ENCODE measurements at regions not wholly inside any gene's neighbourhood (a gene's known extent, or its start where the extent isn't known, plus 50 kb on each side); places are given as distances from the start of the nearest gene placed in this dataset.

DNA sequence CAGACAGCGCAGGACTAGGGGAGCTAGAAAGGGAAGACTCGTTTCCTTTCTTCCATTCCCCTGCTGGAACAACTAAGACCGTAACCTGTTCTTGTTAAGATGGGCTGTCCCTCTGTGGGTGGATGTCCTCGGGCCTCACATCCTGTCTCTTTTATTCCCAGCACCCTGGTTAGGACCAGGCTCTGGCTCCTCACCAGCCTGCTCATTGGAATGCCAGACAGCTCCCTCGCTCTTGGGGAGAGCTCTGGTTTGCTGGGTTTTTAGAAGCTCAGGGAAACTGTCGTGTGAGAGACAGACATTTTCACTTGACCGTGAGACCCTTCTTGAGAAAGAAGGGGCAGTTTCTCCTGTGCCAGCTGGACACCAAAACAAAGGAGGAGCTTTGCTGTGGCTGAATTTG is 58.1 kb upstream of the HABP2 start:
- no peaks in the 10 kb centered on the region for H3K4me1 ChIP-seq (replicated peaks in 1 of 2; ENCODE audit: control insufficient read depth in 2 of 2, insufficient read depth in 2 of 2, low read length in 2 of 2)
- H3K27me3 ChIP-seq (ENCODE audit: control insufficient read depth in 2 of 2, insufficient read depth in 2 of 2, low read length in 2 of 2): peaks cover 0 to 22% of the 10 kb centered on the region in 2 experiments; a peak in 3 of 5 replicates
- H3K9me3 ChIP-seq (replicated peaks; ENCODE audit: control insufficient read depth, insufficient read depth, low read depth, low read length): no peaks in the 10 kb centered on the region
- no peaks in the 10 kb centered on the region for H4K20me1 ChIP-seq (replicated peaks; ENCODE audit: control insufficient read depth, insufficient read depth, low read length)
- no peaks in the 10 kb centered on the region for H3K36me3 ChIP-seq (ENCODE audit: control insufficient read depth, insufficient read depth, low read length)
- no peak overlapping the region for H3K9ac ChIP-seq (ENCODE audit: insufficient read depth in 1 of 2, low read depth in 2 of 2, low read length in 2 of 2)
- ChIA-PET POLR2A (interaction anchor here (0.5 kb wide), 1 partner anchor 64 kb away, joined by 4 read pairs; no protein-coding TSS in a partner anchor), CTCF (ENCODE audit: low intra/inter-chr PET ratio) (no interaction called here)
- ATAC-seq (no peak), FAIRE-seq (no peak), DNase-seq (ENCODE audit: extremely low read depth in 1 of 4, low spot score in 3 of 4) (no peak)
- in situ Hi-C loops (cut with MboI) (no loop called here), intact Hi-C loops (cut with micrococcal nuclease) (no loop called here)
- TF ChIP-seq XRCC4 (IDR thresholded peaks at IDR 0.05; ENCODE audit: extremely low read depth, insufficient read depth, insufficient read length) (no peak), POLR3A (IDR thresholded peaks at IDR 0.05; ENCODE audit: borderline replicate concordance, extremely low read depth, insufficient read depth, insufficient read length) (no peak), CSDE1 (IDR thresholded peaks at IDR 0.05) (no peak), LCOR (CRISPR knock-in tag; IDR thresholded peaks at IDR 0.05) (no peak), BRF1 (IDR thresholded peaks at IDR 0.05; ENCODE audit: borderline replicate concordance, extremely low read depth, insufficient read length) (no peak), HDGF (IDR thresholded peaks at IDR 0.05) (no peak), YY1 (IDR thresholded peaks at IDR 0.05; ENCODE audit: borderline replicate concordance in 1 of 3, control insufficient read depth in 1 of 3, extremely low read depth in 1 of 3, insufficient read depth in 3 of 3, insufficient read length in 1 of 3, insufficient replicate concordance in 2 of 3, low read depth in 1 of 3, low read length in 2 of 3) (no peak), ZNF12 (CRISPR knock-in tag; IDR thresholded peaks at IDR 0.05) (no peak), SIN3B (IDR thresholded peaks at IDR 0.05; ENCODE audit: low read depth) (no peak), CHCHD3 (CRISPR knock-in tag; IDR thresholded peaks at IDR 0.05) (no peak), ZC3H4 (CRISPR knock-in tag; IDR thresholded peaks at IDR 0.05; ENCODE audit: borderline replicate concordance) (no peak), SPI1 (IDR thresholded peaks at IDR 0.05; ENCODE audit: borderline replicate concordance, low read depth, low read length) (no peak), ZNF668 (CRISPR knock-in tag; IDR thresholded peaks at IDR 0.05) (no peak), NCOR1 (IDR thresholded peaks at IDR 0.05) (no peak), NONO (IDR thresholded peaks at IDR 0.05; ENCODE audit: low read depth in 2 of 2, low read length in 1 of 2) (no peak), HMG20A (CRISPR knock-in tag; conservative IDR thresholded peaks at IDR 0.05) (no peak), ZNF23 (CRISPR knock-in tag; IDR thresholded peaks at IDR 0.05) (no peak), HOXB6 (CRISPR knock-in tag; IDR thresholded peaks at IDR 0.05; ENCODE audit: borderline replicate concordance) (no peak), CBX8 (IDR thresholded peaks at IDR 0.05; ENCODE audit: borderline replicate concordance, extremely low read depth, low read depth, low read length, poor library complexity, severe bottlenecking) (no peak)
- TF ChIP-seq, protein P1, sequence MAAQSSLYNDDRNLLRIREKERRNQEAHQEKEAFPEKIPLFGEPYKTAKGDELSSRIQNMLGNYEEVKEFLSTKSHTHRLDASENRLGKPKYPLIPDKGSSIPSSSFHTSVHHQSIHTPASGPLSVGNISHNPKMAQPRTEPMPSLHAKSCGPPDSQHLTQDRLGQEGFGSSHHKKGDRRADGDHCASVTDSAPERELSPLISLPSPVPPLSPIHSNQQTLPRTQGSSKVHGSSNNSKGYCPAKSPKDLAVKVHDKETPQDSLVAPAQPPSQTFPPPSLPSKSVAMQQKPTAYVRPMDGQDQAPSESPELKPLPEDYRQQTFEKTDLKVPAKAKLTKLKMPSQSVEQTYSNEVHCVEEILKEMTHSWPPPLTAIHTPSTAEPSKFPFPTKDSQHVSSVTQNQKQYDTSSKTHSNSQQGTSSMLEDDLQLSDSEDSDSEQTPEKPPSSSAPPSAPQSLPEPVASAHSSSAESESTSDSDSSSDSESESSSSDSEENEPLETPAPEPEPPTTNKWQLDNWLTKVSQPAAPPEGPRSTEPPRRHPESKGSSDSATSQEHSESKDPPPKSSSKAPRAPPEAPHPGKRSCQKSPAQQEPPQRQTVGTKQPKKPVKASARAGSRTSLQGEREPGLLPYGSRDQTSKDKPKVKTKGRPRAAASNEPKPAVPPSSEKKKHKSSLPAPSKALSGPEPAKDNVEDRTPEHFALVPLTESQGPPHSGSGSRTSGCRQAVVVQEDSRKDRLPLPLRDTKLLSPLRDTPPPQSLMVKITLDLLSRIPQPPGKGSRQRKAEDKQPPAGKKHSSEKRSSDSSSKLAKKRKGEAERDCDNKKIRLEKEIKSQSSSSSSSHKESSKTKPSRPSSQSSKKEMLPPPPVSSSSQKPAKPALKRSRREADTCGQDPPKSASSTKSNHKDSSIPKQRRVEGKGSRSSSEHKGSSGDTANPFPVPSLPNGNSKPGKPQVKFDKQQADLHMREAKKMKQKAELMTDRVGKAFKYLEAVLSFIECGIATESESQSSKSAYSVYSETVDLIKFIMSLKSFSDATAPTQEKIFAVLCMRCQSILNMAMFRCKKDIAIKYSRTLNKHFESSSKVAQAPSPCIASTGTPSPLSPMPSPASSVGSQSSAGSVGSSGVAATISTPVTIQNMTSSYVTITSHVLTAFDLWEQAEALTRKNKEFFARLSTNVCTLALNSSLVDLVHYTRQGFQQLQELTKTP (IDR thresholded peaks at IDR 0.05; ENCODE audit: low read depth in 1 of 2, partially characterized antibody in 2 of 2): no peak
- BruUV-seq (replicated peaks): no TSS peak
- H3K79me2 ChIP-seq (ENCODE audit: control insufficient read depth, insufficient read depth, low read length): no peaks in the 10 kb centered on the region
- H3K4me2 ChIP-seq (ENCODE audit: insufficient read depth, low read length): no peak overlapping the region
- H2AFZ ChIP-seq (ENCODE audit: low read depth, low read length): no peak overlapping the region
- H3K9me1 ChIP-seq (ENCODE audit: control insufficient read depth, insufficient read depth, low read length): no peaks in the 10 kb centered on the region
- WGBS (ENCODE audit: insufficient coverage, low coverage, missing lambda C conversion rate): 0% methylated on average over 4 of the region's 7 CpGs
- no peak overlapping the region for H3K27ac ChIP-seq (ENCODE audit: extremely low read depth, low read depth, low read length)
- no peak overlapping the region for H3K4me3 ChIP-seq

Data from K562 (cell line).